Umbilical cord (tissue), 1 donor: ENCODE measurements at regions not wholly inside any gene's neighbourhood (a gene's known extent, or its start where the extent isn't known, plus 50 kb on each side); places are given as distances from the start of the nearest gene placed in this dataset.
"Not testable (repeated sequence)": the region's sequence is repeated elsewhere in the genome, so short reads cannot be mapped to it uniquely, and the experiment has no call there.

Source experiments
- DNase-seq: peaks from one replicate; pipeline ENCODE4 v3.0.0-alpha.2; 2015; ENCODE audit warnings: low spot score

DNA sequence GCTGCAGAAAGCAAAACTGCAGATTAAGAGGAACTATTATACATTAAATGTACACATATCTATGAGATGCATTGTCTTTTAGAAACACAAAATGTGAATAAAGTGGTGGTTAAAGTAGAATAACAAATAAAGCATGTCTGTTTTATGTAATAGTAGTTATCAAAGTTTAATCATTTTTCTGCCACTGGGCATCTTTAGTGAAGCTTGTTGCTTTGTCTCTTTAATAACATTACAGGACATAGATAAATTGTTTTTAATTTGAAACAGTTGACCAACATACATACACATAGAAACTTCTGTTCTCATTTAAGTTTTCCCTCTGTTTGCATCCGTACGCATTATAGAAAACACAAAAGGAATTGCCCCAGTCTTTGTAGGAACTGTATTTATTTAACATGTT is 1700.0 kb upstream of the ADGRL3 start:
- no peak for DNase-seq

DNA sequence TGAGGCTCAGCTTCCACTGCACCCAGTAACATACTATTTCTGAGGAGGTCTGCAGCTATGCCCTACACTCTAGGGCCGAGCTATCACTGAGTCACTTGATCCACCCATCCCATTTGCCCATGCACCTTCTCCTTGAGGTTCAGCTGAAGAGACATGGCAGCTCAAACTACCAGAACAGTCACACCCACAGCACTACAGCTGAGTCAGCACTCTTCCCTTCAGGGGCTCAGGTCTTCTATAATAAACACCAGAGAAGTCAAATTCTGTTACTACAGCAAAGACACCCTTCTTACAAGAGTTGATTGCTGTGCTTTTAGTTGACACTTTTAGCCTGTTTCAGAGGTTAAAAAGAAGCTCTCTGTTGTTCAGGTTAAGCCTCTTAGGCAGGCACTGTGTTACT is 1696.4 kb upstream of the ADGRL3 start:
- DNase-seq: no peak

DNA sequence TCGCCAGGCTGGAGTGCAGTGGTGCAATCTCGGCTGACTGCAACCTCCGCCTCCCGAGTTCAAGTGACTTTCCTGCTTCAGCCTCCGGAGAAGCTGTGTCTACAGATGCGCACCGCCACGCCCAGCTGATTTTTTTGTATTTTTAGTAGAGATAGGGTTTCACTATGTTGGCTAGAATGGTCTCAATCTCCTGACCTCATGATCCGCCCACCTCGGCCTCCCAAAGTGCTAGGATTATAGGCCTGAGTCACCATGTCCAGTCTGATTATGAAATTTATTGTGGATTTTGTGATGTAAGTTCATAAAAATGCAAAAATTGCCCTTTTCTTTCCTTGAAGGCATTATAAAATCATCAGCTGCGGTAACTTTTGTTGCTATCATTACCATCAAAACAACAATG is 1688.3 kb upstream of the ADGRL3 start:
- not testable (repeated sequence) for DNase-seq

DNA sequence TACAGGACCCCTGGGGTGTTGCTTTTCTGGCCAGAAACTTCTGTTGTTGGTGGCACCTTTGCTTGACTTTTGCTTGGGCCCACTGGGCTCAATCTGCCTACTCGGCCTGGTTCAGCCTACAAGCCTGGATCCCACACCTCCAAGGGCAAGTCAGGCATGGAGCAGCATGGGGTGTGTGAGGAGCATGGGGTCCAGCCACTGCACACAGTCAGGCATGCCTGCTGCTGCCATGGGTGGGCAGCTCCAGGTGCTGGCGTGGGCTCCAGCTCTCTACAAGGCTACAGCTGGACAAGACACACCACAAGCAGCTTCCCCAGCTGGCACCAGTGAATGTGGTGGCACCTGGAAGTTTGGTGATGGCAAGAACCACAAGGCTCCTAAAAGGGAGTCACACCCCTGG is 1683.1 kb upstream of the ADGRL3 start:
- no peak for DNase-seq

- no peak for DNase-seq
Measured at GRCh38 chr4:59518005-59518823, 1681.9 kb upstream of the ADGRL3 start.

DNA sequence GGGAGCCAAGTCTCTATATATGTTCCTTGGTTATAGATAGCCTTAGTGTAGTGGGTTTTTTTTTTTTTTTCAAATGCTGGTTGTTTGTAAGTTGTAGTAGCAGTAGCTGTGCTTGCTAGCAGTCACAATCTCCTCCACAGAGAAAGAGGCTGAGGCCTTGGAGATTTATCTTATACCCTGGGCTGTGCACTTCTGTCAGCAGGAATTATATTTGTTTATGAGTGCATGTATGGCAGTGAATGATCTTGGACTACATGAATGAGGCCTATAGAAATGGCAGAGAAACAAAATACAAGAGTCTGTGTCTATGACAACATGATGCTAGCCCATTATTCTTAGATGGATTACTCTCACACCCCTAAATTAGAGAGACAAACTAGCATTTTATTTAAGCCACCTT is 1674.2 kb upstream of the ADGRL3 start:
- DNase-seq: no peak

- no peak for DNase-seq
Measured at GRCh38 chr4:59535541-59535940, 1664.6 kb upstream of the ADGRL3 start.

DNA sequence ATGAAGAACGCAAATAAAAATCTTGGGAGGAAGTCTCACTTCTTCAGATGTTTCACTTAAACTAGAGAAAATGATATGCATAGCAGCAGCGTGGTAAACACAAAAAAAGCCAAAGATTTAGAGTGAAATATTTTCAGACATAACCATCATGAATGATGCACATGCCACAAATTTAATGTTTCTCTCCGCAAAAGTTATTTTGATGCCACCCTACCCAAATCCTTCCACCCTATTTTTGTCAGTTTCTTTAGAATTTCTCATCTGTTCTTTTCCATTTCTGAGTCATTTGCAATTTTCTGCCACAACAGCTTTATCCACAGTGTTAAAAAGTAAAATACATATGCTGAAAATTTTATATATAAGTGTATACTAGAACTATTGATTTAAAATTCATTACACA is 1663.7 kb upstream of the ADGRL3 start:
- no peak for DNase-seq

DNA sequence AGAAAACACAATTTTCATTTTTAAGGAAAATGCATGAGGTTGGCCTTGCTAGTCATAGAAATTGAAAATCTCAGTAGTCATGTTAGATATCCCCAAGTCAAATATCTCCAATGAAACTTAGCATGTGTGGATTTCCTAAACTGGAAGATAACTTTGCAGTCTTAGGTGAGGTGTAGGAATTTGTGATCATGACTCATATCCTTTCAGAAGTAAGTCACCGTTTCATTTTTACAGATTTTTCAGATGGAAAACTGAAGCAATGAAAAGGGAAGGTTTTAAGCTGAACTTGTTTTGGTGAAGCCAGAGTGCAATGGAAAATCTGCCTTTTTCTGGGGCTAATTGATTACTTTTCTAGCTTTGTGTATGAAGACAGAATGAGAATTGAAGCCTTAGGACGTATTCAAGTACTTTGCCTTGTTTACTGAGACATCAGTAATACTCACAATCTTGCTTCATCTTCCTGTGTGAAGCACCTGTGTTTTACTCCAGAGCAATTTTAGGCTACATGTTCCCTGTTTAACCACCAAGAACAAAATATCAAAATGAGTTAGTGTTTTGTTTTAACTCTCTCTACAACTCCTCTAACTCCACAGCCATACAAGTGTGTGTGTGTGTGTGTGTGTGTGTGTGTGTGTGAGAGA is 1662.8 kb upstream of the ADGRL3 start:
- no peak for DNase-seq

- no peak for DNase-seq
Measured at GRCh38 chr4:59539401-59539800, 1660.7 kb upstream of the ADGRL3 start.

- DNase-seq: peak; percentile 5
Measured at GRCh38 chr4:59540311-59540710, 1659.8 kb upstream of the ADGRL3 start.

DNA sequence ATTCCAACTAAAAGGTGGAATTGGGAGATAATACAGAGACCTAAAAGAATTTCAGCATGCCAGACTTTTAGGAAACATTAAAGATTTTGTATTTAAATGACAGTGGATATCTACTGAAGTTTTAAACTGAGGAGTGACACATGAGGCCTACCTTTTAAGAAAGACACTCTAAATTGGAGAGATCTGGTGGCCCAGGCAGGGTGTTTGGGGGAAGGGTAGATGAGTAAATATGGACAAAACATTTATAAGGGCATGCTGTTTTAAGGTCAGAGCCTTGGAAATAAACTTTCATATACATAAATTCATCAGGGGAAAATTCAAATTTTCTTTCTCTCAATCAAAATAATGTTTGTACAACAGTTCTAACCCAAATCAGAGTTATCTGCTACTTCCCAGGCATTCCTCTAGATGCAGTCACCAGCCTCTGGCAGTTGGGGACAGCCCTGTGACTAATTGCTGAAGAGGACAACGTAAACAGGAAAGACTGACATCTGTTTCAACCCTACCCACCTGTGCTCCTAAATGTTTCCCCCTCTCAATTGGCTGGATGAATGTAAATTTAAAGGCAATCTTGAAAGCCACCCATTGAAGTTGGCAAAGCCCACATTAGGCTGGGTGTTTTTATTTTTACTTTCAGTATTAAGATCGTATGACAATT is 1646.9 kb upstream of the ADGRL3 start:
- DNase-seq: no peak

GRCh38 chr4:59553721-59554091 is 1646.4 kb upstream of the ADGRL3 start:
- DNase-seq: peak; percentile 13

DNA sequence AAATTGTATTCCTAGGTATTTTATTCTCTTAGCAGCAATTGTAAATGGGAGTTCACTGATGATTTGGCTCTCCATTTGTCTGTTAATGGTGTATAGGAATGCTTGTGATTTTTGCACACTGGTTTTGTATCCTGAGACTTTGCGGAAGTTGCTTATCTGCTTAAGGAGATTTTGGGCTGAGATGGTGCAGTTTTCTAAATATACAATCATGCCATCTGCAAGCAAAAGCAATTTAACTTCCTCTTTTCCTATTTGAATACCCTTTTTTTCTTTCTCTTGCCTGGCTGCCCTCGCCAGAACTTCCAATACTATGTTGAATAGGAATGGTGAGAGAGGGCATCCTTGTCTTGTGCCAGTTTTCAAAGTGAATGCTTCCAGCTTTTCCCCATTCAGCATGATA is 1643.9 kb upstream of the ADGRL3 start:
- peak; percentile 5 for DNase-seq

DNA sequence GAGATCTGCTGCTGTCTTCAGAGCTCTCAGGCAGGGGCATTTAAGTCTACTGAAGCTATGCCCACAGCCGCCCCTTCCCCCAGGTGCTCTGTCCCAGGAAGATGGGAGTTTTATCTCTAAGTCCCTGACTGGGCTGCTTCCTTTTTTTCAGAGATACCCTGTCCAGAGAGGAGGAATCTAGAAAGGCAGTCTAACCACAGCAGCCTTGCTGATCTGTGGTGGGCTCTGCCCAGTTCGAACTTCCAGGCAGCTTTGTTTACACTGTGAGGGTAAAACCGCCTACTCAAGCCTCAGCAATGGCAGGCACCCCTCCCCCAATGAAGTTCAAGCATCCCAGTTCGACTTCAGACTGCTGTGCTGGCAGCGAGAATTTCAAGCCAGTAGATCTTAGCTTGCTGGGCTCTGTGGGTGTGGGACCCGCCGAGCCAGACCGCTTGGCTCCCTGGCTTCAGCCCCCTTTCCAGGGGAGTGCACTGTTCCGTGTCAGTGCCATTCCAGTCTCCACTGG is 1639.9 kb upstream of the ADGRL3 start:
- not testable (repeated sequence) for DNase-seq

DNA sequence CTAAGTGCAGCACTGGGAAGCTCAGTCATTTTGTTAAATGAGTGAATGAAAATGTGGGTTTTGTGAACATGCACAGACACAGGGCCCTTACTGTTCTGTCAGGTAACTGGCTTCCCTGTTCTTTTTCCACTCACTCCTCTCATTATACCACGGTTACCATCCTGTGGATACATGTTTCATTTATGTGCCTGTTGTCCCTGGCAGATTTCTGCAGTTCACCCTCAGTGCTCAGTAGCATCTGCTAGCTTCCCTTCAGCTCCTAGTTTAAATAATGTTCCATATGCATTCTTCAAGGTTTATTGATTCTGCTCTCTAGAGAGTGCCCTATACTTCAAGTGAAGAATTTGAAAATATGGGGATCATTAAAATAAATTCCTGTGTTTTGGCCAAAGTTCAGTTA is 1634.3 kb upstream of the ADGRL3 start:
- no peak for DNase-seq

GRCh38 chr4:59570860-59571476 is 1629.2 kb upstream of the ADGRL3 start:
- DNase-seq: no peak

GRCh38 chr4:59571805-59572430 is 1628.2 kb upstream of the ADGRL3 start:
- no peak for DNase-seq

- no peak for DNase-seq
Measured at GRCh38 chr4:59583845-59584568, 1616.1 kb upstream of the ADGRL3 start.

DNA sequence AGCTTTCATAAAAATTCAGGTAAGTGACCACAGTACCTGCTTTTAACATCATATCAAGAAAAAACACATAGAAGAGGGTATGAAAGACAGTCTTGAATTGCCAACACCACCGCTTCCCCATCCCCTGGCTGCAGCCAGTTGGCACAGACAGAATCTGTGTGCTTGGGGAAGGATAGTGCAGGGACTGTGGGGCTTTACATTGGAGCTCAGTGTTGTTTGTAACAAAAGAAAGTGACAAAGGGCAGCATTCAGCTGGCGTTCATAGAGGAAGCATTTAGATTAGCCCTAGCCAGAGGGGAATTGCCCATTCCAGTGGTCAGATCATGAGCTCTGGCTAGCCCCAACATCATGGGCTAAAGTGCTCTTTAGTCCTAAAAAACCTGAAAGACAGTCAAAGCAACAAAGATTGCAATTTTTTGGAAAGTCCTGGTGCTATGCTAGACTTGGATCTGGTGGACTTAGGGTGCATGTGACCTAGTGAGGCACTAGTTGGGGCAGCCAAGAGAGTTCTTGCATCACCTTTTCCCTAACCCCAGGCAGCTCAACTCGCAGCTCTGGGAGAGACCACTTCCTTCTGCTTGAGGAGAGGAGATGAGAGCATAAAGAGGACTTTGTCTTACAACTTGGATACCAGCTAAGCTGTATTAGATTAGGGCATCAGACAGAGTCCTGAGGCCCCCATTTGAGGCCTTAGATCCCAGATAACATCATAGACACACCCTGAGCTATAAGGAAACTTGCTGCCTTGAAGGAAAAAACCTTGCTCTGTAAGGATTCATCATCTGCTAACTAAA is 1602.4 kb upstream of the ADGRL3 start:
- peak; percentile 10 for DNase-seq
